Stromal cell of bone marrow (primary cell): ENCODE measurements at regions not wholly inside any gene's neighbourhood (a gene's known extent, or its start where the extent isn't known, plus 50 kb on each side); places are given as distances from the start of the nearest gene placed in this dataset.
"Not testable (repeated sequence)": the region's sequence is repeated elsewhere in the genome, so short reads cannot be mapped to it uniquely, and the experiment has no call there.

ENCODE experiments used
- DNase-seq: peaks from one replicate; pipeline ENCODE4 v3.0.0-alpha.2; 2012; ENCODE audit warnings: low read depth

DNA sequence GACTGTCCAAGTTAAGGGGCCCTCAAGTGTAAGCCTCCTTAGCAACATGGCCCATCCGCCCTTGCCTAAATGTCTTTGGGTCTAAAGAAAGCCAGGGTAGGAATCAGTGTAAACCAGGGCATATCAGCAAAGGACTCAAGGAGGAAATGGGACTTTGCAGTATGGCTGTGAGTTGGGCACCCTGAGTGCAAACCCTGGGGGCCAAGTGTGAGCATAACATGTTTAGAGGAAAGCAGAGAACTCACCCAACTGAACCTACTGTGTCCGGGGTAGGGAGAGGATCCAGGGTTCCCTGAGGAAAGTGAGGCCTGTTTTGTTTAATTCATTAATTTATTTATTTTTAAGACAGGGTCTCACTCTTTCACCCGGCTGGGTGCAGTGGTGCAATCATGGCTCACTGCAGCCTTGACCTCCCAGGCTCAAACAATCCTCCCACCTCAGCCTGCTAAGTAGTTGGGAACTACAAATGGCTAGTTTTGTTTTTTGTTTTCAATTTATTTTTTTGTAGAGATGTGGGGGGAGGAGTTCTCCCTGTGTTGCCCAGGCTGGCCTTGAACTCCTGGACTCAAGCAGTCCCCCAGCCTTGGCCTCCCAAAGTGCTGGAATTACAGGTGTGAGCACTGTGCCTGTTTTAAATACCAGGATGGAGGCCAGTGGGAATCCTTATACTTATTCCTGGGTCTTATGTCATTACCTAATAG lies 51.0 kb upstream of the ACTR3 start:
- no peak for DNase-seq

DNA sequence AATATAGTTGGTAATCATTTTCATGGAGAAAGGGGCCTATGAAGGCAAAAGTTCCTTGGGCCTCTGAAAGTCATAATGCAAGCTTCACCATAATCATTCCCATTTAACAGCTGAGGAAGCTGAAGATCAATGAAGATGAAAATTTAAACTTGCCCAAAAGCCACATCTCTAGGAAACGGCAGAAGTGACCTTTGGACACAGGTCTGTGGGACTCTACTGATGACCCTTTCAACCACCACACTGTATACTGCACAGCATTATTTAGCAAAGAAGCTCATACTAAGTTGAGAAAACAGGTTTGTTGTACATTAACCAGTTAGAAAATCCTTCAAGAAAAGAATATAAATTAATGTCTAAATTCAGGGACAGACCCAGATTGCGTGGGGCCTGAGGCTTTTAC lies 51.6 kb upstream of the ACTR3 start:
- DNase-seq, result no peak

DNA sequence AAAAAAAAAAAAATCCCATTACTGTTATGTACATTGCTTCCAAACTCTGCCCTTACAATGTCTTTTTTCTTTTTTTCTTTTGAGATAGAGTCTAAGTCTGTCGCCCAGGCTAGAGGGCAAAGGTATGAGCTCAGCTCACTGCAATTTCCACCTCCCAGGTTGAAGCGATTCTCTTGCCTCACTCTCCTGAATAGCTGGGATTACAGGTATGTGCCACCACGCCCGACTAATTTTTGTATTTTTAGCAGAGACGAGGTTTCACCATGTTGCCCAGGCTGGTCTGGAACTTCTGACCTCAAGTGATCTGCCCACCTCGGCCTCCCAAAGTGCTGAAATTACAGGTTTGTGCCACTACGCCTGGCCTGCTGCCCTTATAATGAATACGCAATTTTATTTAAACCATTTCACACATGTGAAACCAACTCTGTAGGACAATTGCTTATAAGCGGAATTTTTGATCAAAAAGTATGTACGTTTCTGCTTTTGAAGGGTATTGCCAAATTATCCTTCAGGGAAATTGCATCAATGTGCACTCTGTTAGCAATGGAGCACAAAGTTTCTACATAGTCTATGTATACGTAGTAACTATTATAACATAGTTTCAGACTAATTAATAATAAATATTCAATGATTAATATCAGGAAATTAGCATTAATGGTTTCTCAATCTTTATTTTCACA lies 55.7 kb upstream of the ACTR3 start:
- DNase-seq, result no peak

DNA sequence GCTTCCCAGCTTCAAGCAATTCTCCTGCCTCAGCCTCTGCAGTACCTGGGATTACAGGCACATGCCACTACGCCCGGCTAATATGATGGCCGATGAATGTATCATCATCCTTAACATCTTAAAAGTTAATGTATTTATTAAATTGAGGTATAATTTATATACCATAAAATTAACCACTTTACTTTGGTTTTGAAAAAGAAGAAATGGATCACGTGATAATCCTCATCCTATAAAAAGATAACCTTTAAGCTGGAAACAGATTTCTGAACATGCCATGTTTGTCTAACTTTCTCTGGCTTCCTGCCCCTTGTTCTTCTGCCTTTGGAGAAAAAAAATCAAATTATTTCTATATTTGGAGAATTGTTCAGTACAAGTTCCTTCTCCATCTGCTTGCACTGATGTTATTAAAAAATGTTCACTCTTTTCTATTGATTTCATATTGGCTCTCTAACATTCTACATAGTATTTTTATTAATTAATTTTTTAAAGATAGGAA lies 57.0 kb upstream of the ACTR3 start:
- no peak for DNase-seq

DNA sequence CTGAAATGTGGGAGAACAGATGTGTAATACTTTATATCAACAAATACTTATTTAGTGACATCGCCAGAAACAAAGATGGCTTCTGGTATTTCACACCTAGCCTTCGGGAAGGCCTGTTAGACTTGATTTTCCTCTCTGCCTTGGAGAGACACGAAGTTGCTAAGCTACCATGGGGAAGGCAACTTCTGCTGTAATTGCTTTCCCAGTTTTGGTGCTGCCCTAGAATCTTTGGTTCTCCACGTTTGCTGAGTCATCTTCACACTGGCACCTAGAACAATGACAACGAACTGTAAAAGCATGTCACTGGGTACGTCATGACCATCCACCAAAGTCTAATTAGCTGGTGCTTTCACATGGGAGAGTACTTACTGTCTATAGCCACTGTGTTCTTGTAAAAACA lies 58.7 kb upstream of the ACTR3 start:
- no peak for DNase-seq

DNA sequence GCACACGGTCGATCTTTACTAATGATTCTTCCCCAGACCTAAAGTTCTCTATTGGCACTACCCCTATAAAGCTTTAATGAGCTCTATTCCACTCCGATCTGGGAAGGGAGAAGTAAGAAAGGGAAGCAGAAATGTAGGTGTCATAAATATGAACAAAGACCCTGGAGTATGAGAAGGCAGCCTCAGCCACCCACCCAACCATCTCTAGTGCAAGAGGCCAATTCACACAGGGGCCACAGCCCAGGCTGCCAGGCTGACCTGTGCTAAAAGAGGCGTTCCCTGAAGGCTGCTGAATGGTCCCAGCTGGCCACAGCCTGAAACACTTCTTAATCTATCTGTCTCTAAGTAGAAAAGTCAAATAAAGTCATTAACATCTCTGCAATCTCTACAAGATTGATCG lies 60.1 kb upstream of the ACTR3 start:
- no peak for DNase-seq

DNA sequence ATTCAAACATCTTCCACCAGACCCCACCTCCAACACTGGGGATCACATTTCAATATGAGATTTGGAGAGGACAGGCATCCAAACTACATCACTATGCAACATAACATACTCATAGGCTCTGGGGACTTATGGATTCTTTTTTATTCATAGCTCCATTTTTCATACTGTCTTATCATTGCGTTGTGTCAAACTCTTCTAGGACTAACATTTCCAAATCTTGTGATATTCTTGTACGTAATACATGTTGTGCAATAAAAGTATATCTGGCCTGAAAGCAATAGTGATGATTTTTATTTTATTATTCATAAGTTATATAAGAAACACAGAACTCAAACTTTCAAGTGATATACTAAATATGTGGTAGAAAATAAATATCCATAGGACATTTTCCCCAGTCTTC lies 60.6 kb upstream of the ACTR3 start:
- no peak for DNase-seq

DNA sequence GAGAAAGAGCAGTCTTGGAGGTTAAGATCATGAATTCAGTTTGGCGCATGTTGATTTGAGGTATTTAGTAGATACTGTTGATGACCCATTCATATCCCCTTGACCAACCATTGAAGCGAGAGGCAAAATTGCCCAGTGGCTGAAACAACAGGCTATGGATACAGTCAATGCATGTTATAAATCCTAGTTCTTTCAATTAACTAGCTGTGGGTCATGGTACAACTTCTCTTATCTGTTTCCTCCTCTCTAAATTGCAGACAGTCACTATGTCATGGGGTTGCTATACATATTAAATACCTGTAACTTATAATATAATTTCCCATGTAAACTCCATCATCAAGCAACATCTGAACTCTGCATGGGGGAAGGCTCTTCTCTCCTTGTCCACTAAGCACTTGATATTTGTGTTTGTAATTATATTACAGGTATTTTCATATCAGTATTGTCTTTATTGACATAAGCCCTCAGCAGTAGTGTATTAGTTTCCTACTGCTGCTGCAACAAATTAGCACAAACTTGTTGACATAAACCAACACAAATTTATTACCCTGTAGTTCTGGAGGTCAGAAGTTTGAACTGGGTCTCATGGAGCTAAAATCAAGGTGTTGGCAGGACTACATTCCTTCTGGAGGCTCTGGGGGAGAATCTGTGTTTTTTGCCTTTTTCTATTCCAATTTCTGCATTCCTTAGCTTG lies 61.7 kb upstream of the ACTR3 start:
- no peak for DNase-seq

DNA sequence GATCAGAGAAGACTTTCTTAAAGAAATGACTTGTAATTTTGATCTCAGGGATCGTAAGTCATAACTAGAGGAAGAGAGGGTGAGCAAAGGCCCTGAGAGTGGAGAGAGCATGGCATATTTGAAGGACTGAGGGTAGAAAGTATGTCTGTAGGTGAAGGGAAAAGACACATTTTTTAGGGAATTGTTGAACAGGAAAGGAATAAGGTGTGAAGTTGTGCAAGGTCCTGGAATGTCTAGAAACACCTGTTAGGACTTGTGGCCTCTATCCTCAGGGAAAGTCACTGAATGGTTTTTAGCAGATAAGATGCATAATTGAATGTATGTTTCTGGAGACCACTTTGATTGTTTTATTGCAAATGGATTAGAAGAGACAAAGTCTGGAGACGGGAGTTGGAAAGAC lies 62.5 kb upstream of the ACTR3 start:
- no peak for DNase-seq

DNA sequence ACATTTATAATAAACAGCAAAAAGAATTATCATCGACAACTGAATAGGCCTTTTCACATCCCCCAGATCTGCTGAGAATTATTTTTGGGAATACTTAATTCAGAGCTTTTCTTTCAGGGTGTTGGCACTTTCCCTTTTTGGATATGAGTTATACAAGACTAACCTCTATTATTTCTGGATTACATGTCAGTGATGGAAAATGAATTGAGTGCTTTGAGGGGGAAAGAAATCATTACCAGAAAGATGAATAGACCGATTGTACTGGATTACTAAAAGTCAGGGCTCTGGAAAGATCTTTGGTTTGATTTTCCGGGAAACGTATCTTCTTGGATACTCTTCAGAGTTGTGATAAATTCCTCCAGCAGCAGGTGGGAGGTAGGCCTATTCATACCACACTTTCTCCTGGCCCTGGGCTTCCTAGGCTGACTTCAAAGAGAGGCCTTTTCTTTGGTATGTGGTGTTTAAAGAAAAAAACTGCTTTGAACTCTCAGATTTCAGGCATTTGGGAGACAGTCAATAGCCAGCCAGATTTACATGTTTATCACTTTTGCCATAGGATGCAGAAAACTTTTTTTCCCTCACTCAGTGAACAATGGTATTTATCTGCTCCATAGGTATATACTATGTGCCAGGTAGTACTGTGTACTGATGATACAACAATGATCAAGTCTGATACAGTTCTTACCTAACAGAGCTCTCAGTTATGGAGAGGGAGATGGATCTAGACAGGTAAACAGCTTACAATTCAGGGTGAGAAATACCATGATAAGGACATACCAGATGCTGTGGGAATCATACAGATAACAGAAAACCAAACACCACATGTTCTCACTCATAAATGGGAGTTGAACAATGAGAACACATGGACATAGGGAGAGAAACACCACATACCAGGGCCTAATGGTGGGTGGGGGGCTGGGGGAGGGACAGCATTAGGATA lies 63.3 kb upstream of the ACTR3 start:
- no peak for DNase-seq

DNA sequence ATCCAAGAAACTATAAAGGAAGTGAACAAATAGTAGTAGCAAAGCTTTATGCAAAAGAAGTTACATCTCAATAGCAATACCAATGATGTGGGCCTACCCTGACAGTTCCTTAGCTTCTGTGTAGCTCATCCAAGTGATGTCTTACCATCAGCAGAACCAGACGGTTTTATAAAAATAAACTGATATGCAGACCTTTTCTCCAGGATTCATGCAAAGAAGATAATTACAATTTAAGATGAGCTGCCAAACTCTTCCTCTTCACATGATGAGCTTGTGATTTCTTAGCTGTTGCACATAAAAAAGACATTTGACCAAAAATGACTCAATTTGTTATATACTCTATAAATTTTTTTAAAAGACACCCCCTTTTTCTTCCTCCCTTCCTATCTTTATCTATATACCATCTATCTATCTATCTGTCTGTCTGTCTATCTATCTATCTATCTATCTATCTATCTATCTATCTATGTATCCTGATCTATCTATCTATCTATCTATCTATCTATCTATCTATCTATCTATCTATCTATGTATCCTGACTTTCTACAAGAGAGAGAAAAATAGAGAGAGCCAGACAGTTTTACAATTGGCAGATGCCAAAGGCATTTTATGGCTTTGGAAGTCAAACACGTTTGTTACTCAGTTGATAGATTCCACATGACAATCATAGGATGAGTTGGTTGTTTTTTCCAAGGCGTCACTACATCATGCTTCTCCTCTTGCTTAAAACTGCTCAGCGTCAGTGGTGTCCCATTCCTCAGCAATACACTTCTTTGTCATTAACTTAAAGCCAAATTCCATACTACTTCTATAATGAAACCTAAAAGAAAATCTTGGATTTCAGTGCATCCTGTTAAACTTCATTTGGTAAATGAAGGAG lies 65.9 kb upstream of the ACTR3 start:
- no peak for DNase-seq

DNA sequence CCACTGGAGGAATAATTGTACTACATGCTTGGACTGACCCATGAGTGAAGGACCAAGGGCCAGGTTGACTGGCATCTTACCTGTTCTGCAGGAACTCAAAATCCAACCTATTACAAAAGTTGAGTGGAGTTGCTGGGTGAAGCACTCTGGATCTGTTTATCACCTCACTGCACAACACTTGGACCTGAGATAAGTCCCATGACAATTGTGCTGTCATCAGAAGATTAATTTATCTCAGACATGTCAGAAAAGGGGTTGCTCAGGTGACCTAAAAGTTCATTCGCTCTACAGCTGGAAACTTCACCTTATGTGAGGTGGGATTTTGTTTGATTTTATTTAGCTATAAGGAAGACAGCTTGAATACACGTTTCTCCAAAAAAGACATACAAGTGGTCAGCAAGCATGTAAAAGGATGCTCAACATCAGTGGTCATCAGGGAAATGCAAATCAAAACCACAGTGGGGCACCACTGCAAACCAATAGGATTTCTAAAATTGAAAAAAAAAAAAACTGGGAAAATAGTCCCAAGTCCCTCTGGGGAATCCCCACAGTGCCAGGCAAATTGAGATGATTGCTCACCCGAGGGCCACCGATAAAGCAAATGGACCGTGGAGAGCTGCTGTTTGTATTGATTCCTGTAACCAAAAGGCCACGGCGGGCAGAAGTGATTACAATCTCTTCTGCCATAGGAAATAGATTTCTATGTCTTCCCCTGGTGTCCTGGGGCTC lies 65.8 kb upstream of the SLC35F5 start:
- DNase-seq, result no peak

DNA sequence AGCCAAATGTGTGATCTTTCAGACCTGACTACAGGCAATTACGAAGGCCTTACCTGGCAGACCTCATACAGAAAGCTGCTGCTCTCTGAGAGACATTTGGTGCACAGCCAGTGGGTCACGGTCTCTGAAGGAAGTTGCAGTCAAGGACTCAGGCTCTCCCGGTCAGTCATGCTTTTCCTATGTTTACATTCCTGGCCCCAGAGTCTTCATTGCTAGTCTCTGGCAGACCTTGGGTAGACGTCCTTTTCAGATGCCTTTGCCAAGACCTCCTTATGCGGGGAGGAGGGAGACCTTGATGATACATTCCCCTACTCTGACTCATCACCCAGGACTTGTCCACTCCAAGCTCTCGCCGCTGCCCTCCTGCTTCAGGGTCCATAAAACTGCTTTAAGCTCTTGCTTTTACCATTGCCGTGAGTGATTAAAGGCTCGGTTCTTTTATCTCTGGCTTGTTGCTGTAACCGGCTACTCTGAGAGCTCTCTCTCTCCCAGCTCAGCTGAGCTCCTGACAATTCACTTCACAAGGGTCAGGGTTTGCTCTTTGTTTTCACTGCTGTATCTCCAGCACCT lies 62.0 kb upstream of the SLC35F5 start:
- DNase-seq, result peak; percentile 77

DNA sequence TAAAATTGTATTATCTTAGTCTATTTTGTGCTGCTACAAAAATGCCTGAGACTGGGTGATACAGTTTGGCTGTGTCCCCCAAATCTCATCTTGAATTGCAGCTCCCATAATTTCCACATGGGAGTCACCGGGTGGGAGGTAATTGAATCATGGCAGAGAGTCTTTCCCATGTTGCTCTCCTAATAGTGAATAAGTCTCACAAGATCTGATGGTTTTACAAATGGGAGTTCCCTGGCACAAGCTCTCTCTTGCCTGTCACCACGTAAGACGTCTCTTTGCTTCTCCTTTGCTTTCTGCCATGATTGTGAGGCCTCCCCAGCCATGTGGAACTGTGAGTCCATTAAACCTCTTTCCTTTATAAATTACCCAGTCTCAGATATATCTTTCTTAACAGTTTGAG lies 57.0 kb upstream of the SLC35F5 start:
- DNase-seq, result not testable (repeated sequence)

DNA sequence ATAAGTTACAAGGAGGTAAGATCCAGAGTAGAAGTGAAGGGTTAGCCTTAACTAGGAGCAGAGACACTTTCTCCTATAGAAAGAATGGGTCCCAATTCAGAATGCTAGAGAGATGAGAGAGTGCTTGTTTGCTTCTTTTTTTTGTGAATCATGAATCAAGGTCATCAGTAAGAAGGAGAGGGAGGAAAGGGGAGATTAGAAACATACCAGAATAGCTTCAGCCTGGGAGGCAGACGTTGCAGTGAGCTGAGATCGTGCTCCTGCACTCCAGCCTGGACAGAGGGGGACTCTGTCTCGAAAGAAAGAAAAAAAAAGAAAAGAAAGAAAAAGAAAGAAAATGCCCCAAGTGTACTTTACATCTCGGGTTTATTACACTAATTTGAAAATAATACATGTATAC lies 55.8 kb upstream of the SLC35F5 start:
- no peak for DNase-seq

DNA sequence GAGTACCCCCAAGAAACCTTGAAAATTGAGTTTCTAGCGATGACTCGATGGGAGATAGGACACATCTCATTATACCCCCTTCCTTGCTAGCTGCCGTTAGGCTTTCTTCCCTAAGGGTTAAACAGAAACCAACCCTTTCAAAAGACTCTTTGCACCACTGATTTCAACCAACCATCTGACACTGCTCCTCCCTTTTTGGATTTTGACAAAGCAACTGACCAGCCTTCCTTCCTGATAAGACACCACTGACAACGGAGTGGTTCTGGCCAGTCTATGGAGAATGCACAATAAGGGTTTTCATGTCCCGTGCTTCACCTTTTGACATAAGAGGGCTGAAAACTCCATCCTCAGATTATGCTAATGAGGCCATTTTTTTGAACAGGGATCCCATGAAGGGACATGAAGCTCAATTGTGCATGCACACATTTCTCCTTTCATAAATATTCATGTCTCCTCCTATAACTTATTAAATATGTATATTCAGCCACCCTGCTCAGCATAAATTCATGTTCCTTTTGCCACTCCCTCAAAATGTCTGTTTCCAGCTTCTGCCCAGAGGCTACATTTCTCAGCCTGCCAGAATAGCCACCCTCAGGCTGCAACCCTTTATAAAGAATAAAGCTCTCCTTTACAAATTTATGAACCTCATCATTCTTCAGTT lies 52.8 kb upstream of the SLC35F5 start:
- DNase-seq, result no peak

DNA sequence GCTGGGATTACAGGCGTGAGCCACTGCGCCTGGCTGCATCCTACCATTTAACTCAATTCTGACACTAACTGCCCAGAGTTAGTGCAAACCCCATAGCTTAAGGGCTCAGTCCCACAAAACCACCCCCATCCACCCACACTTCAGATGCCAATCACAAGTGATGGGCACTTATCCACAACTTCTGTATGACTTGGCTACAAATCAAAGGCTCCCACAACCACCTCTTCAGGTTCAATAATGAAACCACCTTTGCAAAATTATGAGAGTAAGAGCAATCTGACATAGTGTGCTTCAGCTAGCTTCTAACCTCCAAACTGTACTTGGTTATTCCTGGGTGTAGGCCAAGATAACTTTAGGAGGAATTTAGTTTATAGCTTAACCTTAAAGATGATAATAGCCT lies 51.3 kb upstream of the SLC35F5 start:
- no peak for DNase-seq

DNA sequence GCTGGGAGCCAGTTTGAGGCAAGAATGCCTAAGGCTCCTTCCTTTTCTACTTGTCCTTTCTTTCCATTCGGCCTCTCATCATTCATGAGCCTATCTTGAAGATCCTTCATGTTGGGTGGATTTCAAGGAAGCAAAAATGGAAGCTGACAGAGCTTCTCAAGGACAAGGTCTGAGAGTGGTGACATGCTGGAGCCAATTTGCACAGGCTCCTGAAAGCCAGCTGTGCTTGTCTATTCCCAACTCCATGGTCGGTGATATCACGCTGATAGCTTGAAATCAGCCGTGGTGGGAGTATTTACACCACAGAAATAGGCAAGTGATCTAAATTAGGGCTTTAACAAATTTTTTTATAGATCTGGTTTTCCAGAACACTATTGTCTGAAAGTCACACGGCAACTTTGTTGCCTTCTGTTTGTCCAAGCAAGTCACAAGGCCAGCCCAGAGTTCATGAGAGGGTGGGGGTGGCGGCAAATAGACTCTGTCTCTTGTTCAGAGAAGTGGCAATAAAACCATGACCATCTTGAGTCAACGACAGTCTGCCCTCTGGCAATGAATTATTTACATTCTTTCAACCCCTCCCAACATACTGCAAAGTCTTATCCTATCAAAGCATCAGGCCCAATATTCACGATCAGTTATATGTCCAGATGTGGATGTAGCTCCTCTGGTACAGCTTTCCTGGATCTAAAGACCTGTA lies 49.9 kb upstream of the SLC35F5 start:
- DNase-seq, result no peak
